CD4-positive, alpha-beta T cell treated with Interleukin-17A for 4 hours (primary cell): ENCODE measurements at regions not wholly inside any gene's neighbourhood (a gene's known extent, or its start where the extent isn't known, plus 50 kb on each side); places are given as distances from the start of the nearest gene placed in this dataset.

Experiments used
- DNase-seq: peaks from one replicate; pipeline ENCODE4 v3.0.0-alpha.2; 2020; ENCODE audit warnings: mixed read lengths

GRCh38 chr3:11089931-11090330 lies 64.4 kb upstream of the HRH1 start:
- no peak for DNase-seq

- DNase-seq, result no peak
These were observed 63.7 kb upstream of the HRH1 start for GRCh38 chr3:11090551-11090950.

- DNase-seq, result no peak
These were observed 63.2 kb upstream of the HRH1 start for GRCh38 chr3:11091088-11091590.

- no peak for DNase-seq
These were observed 62.5 kb upstream of the HRH1 start for GRCh38 chr3:11091791-11092190.

GRCh38 chr3:11093823-11094340 lies 60.4 kb upstream of the HRH1 start:
- DNase-seq, result no peak

- no peak for DNase-seq
These were observed 58.4 kb upstream of the HRH1 start for GRCh38 chr3:11095932-11096265.

- peak; percentile 28 for DNase-seq
These were observed 57.8 kb upstream of the HRH1 start for GRCh38 chr3:11096266-11097139.

GRCh38 chr3:11099306-11099705 lies 55.0 kb upstream of the HRH1 start:
- no peak for DNase-seq
